IMR-90 (cell line): ENCODE measurements at regions not wholly inside any gene's neighbourhood (a gene's known extent, or its start where the extent isn't known, plus 50 kb on each side); places are given as distances from the start of the nearest gene placed in this dataset.

Experiments used
- ATAC-seq: fragments of 200-7000 bp; cut with Tn5 transposase; 2 replicates; pipeline ENCODE4 v1.9.1; 2020; ENCODE audit warnings: low read depth, mild to moderate bottlenecking, moderate library complexity
- BruUV-seq: library from RNA; stranded (reverse); fragments of 400-500 nt; replicated peaks from 2 replicates; lab custom pipeline; 2021; lab: Mats Ljungman, UMichigan
- CTCF ChIA-PET: fragments of 300-600 bp; formaldehyde crosslinking; extraction: SDS; loops from one replicate; lab custom pipeline; 2021; ENCODE audit warnings: antibody characterized with exemption; lab: Yijun Ruan, JAX
- POLR2A ChIA-PET: fragments of 300-600 bp; sonication (Branson Sonifier 250); formaldehyde crosslinking; loops from one replicate; lab custom pipeline; 2022; ENCODE audit warnings: antibody characterized with exemption; ENCODE audit not compliant: unreplicated experiment; lab: Charles Lee
- DNase-seq: peaks from one replicate; pipeline ENCODE4 v3.0.0; 2013
- H2AFZ ChIP-seq: replicated peaks from 2 replicates; pipeline ENCODE3; 2013; ENCODE audit warnings: low read length, mild to moderate bottlenecking; ENCODE audit not compliant: poor library complexity
- H2AK5ac ChIP-seq: 2 replicates; pipeline ENCODE4 v1.6.1; 2013; ENCODE audit warnings: low read depth, low read length, inconsistent platforms
- H2AK9ac ChIP-seq: replicated peaks from 2 replicates; pipeline ENCODE3; 2013; ENCODE audit warnings: mild to moderate bottlenecking, low read depth, low read length, moderate library complexity; ENCODE audit not compliant: poor library complexity
- H2BK120ac ChIP-seq: 2 replicates; pipeline ENCODE4 v1.6.1; 2013; ENCODE audit warnings: low read depth, low read length, inconsistent platforms
- H2BK15ac ChIP-seq: 3 replicates; pipeline ENCODE4 v1.6.1; 2013; ENCODE audit warnings: low read depth, low read length, inconsistent platforms
- H2BK20ac ChIP-seq: 2 replicates; pipeline ENCODE4 v1.6.1; 2013; ENCODE audit warnings: low read depth, mild to moderate bottlenecking, inconsistent platforms, low read length, moderate library complexity
- H2BK5ac ChIP-seq: 2 replicates; pipeline ENCODE4 v1.6.1; 2013; ENCODE audit warnings: mild to moderate bottlenecking, low read depth, low read length, inconsistent platforms; ENCODE audit not compliant: poor library complexity, severe bottlenecking
- H3K14ac ChIP-seq: replicated peaks from 2 replicates; pipeline ENCODE4 v1.6.1; 2013; ENCODE audit warnings: low read depth, low read length, inconsistent platforms
- H3K18ac ChIP-seq: 2 replicates; pipeline ENCODE4 v1.6.1; 2013; ENCODE audit warnings: low read depth, low read length, control low read depth
- H3K23ac ChIP-seq: 2 replicates; pipeline ENCODE4 v1.6.1; 2013; ENCODE audit warnings: low read depth, low read length, inconsistent platforms
- H3K27ac ChIP-seq: 2 replicates; pipeline ENCODE4 v1.5.1; 2013; ENCODE audit warnings: mild to moderate bottlenecking, control low read depth, low read length; ENCODE audit not compliant: insufficient read depth
- H3K27me3 ChIP-seq: 2 replicates; pipeline ENCODE4 v1.6.1; 2013; ENCODE audit warnings: low read length; ENCODE audit not compliant: control insufficient read depth, insufficient read depth
- H3K36me3 ChIP-seq: 2 replicates; pipeline ENCODE4 v1.6.1; 2013; ENCODE audit warnings: low read length, mixed read lengths; ENCODE audit not compliant: control insufficient read depth, insufficient read depth
- H3K4ac ChIP-seq: 2 replicates; pipeline ENCODE4 v1.6.1; 2013; ENCODE audit warnings: low read depth, low read length, inconsistent platforms
- H3K4me1 ChIP-seq: 2 replicates; pipeline ENCODE4 v1.6.1; 2013; ENCODE audit warnings: low read length, mixed read lengths; ENCODE audit not compliant: control insufficient read depth, insufficient read depth
- H3K4me2 ChIP-seq: 2 replicates; pipeline ENCODE4 v1.6.1; 2013; ENCODE audit warnings: low read depth, mild to moderate bottlenecking, control low read depth, low read length, moderate library complexity
- H3K4me3 ChIP-seq: 2 replicates; pipeline ENCODE4 v1.5.1; 2013; ENCODE audit warnings: low read depth, mild to moderate bottlenecking, control low read depth, low read length, moderate library complexity; ENCODE audit not compliant: insufficient read depth
- H3K56ac ChIP-seq: 2 replicates; pipeline ENCODE4 v1.6.1; 2013; ENCODE audit warnings: low read length, inconsistent platforms; ENCODE audit not compliant: insufficient read depth; ENCODE audit errors: extremely low read depth
- H3K79me1 ChIP-seq, 2 experiments: 2 replicates each; pipeline ENCODE4 v1.6.1; 2013; ENCODE audit warnings: low read length in 2 of 2, inconsistent platforms in 1 of 2, low read depth in 1 of 2
- H3K9ac ChIP-seq: 2 replicates; pipeline ENCODE4 v1.6.1; 2013; ENCODE audit warnings: low read depth, low read length, control low read depth
- H3K9me1 ChIP-seq: 2 replicates; pipeline ENCODE4 v1.6.1; 2013; ENCODE audit warnings: low read length, inconsistent platforms; ENCODE audit not compliant: insufficient read depth
- H3K9me3 ChIP-seq: 2 replicates; pipeline ENCODE4 v1.6.1; 2013; ENCODE audit warnings: low read length; ENCODE audit not compliant: control insufficient read depth, insufficient read depth
- H4K20me1 ChIP-seq: 2 replicates; pipeline ENCODE4 v1.6.1; 2013; ENCODE audit warnings: low read length, inconsistent platforms; ENCODE audit not compliant: insufficient read depth
- H4K5ac ChIP-seq: 2 replicates; pipeline ENCODE4 v1.6.1; 2013; ENCODE audit warnings: mild to moderate bottlenecking, low read depth, low read length, control low read depth
- H4K8ac ChIP-seq, 2 experiments: 2 replicates each; pipeline ENCODE4 v1.6.1; 2013; ENCODE audit warnings: low read depth in 2 of 2, low read length in 2 of 2, control low read depth in 1 of 2, inconsistent platforms in 1 of 2
- H4K91ac ChIP-seq: 2 replicates; pipeline ENCODE4 v1.6.1; 2013; ENCODE audit warnings: low read depth, low read length, inconsistent platforms; ENCODE audit not compliant: insufficient read depth
- FOS ChIP-seq: fragments of 150-350 bp; IDR thresholded peaks from 2 replicates; pipeline ENCODE4 v1.6.1; 2016; ENCODE audit warnings: low read depth, low read length
- RAD21 ChIP-seq: IDR thresholded peaks from 2 replicates; pipeline ENCODE4 v1.6.1; 2012; ENCODE audit warnings: low read length, improper control_type of control experiment
- WGBS, 2 experiments: methylation state at CpG; one replicate each; pipeline versions ENCODE4 v1.1.5 to v1.1.7; 2013; ENCODE audit warnings: missing lambda C conversion rate in 2 of 2; ENCODE audit not compliant: insufficient read length in 1 of 2; ENCODE audit errors: extremely low coverage in 2 of 2; 5-methylcytosine and 5-hydroxymethylcytosine counted together
- dilution Hi-C: fragments of 300-500 bp; cut with HindIII; formaldehyde crosslinking; loops from one replicate; pipeline ENCODE4 v1.14.3; 2018; ENCODE audit warnings: low sequenced_read_pairs; ENCODE audit not compliant: unreplicated experiment
- in situ Hi-C: fragments of 300-500 bp; cut with MboI; formaldehyde crosslinking; loops from 3 replicates; pipeline ENCODE4 v1.14.3; 2019; ENCODE audit warnings: low sequenced_read_pairs, inconsistent platforms, mixed read lengths
- intact Hi-C: fragments of 100-400 bp; cut with micrococcal nuclease; formaldehyde crosslinking; loops from 2 replicates; pipeline ENCODE4 v1.10.0; 2022

DNA sequence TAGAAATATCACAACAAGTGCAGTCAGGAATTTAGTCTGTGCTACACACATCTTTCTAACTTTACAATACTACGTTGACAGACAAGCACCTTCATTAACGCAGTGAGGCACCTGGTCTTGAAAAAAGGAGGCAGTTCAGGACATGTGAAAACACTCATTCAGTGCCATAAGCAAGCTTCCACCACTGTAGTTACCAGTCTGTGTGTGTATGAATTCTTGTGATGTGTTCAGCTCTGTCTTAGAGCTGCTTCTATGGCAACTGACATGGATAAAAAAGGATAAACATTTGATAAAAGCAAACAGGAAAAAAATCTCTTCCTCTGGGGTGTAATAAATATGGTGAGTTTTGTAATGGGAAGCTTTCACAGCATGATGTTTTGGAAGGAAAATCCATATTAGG lies 623.8 kb upstream of the NXPH2 start:
- Histone ChIP-seq H4K5ac (no peak overlapping the region), H3K4me2 (no peak overlapping the region), H4K91ac (no peak overlapping the region), H3K14ac (no peak overlapping the region), H2AFZ (no peak overlapping the region), H3K79me1 (no peaks in the 10 kb centered on the region), H3K27ac (no peak overlapping the region), H2BK5ac (no peak overlapping the region), H2BK20ac (no peak overlapping the region), H4K20me1 (no peaks in the 10 kb centered on the region), H3K4me1 (no peaks in the 10 kb centered on the region), H4K8ac (no peak overlapping the region), H3K9me1 (no peaks in the 10 kb centered on the region), H3K27me3 (no peaks in the 10 kb centered on the region), H3K23ac (no peak overlapping the region), H3K4ac (no peak overlapping the region), H2AK9ac (no peak overlapping the region), H2AK5ac (no peak overlapping the region), H3K9ac (no peak overlapping the region), H3K18ac (no peak overlapping the region), H3K36me3 (no peaks in the 10 kb centered on the region), H3K9me3 (peaks cover 2% of the 10 kb centered on the region; the same call in 1 of the 2 replicates), H2BK15ac (no peak overlapping the region), H3K56ac (no peak overlapping the region), H3K4me3 (no peak overlapping the region), H2BK120ac (no peak overlapping the region)
- intact Hi-C loops (no loop called here), dilution Hi-C loops (no loop called here), in situ Hi-C loops (no loop called here)
- ATAC-seq (no peak), DNase-seq (no peak)
- ChIA-PET POLR2A (no interaction called here), CTCF (no interaction called here)
- no TSS peak for BruUV-seq
- TF ChIP-seq FOS: no peak
- TF ChIP-seq RAD21: no peak
- no CpG with 5 or more reads among the region's 2 CpGs for WGBS, 2 experiments
